GM12874 (cell line): ENCODE measurements at regions not wholly inside any gene's neighbourhood (a gene's known extent, or its start where the extent isn't known, plus 50 kb on each side); places are given as distances from the start of the nearest gene placed in this dataset.

Source experiments
- CTCF ChIP-seq: IDR thresholded peaks from 2 replicates; pipeline ENCODE4 v1.5.1; 2011; ENCODE audit warnings: low read depth, mild to moderate bottlenecking, control low read depth, low read length, moderate library complexity; ENCODE audit not compliant: insufficient read depth

- no peak for TF ChIP-seq CTCF
Measured at GRCh38 chr3:66828303-66828702, 169.8 kb upstream of the KBTBD8 start.

DNA sequence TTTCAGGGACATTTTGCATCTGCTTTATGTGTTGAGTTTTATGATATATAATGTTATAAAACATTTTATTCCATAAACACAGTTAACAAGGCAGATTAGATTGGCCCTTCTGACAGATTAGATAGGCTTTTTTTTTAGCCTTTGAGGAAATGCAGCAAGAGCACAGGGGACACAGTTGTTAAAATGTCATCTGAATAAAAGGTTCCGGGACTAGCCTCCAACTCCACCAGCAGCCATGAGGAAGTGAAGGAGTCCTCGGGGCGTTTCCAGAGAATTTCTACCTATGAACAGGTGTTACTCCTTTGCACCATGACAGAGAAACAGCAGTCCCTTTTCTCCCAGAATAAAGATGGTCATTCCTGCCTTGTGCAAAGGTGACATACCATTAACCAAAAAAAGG is 167.8 kb upstream of the KBTBD8 start:
- no peak for TF ChIP-seq CTCF

- no peak for TF ChIP-seq CTCF
Measured at GRCh38 chr3:66831931-66832330, 166.2 kb upstream of the KBTBD8 start.

GRCh38 chr3:66836363-66837152 is 161.5 kb upstream of the KBTBD8 start:
- TF ChIP-seq CTCF: no peak

DNA sequence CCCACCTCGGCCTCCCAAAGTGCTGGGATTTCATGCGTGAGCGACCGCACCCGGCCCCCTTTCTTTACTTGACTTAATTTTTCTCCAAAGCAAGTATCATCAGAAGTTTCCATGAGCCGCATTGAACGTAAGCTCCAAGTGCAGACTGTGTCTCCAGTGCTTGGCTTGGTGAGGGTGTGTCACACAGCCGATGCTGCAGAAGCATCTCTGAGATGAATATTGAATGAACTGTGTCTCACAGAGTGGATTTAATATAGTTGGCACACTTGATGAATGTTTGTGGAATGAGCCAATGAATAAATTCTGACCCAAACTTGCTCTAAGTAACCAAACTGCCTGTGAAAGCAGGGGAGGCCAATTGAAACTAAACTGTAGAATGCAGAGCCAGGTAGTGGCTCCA is 159.4 kb upstream of the KBTBD8 start:
- no peak for TF ChIP-seq CTCF

GRCh38 chr3:66839508-66839907 is 158.6 kb upstream of the KBTBD8 start:
- TF ChIP-seq CTCF: no peak

DNA sequence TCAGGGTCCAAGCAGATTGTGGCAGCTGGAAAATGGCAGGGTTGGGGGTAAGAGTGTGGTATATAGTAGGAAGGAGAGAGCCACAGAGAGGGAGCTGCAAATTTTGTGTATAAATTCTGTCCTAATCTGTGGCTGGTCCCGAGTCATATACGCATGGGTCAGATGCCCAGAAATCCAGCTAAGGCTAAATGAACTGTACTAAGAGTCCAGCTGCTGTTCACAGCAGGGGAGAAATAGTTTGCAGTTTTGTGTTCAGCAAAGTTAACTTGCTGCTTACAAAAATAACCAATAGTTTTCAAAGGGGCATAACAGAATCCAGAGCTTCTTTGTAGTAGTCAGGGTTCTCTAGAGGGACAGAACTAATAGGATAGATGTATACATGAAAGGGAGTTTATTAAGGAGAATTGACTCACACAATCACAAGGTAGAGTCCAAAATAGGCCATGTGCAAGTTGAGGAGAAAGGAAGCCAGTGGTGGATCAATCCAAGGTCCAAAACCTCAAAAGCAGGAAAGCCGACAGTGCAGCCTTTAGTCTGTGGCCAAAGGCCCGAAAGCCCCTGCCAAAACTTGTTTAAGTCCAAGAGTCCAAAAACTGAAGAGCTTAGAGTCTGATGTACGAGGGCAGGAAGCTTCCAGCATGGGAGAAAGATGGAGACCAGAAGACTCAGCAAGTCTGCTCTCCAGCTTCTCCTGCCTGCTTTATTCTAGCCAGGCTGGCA is 146.1 kb upstream of the KBTBD8 start:
- no peak for TF ChIP-seq CTCF
